H1 (cell line): ENCODE measurements at regions not wholly inside any gene's neighbourhood (a gene's known extent, or its start where the extent isn't known, plus 50 kb on each side); places are given as distances from the start of the nearest gene placed in this dataset.

Experiments used
- CTCF ChIA-PET: fragments of 300-600 bp; sonication (Branson Sonifier 250); formaldehyde crosslinking; loops from one replicate; lab custom pipeline; 2021; ENCODE audit not compliant: partially characterized antibody; lab: Charles Lee
- POLR2A ChIA-PET: fragments of 300-600 bp; sonication (Branson Sonifier 250); formaldehyde crosslinking; loops from one replicate; lab custom pipeline; 2021; ENCODE audit warnings: inconsistent platforms; ENCODE audit not compliant: partially characterized antibody; lab: Charles Lee
- DNase-seq, 2 experiments: peaks; one replicate each; pipeline versions ENCODE4 v3.0.0 to v3.0.0-alpha.2; 2010 to 2022; ENCODE audit warnings: low spot score in 2 of 2, low read depth in 1 of 2, mixed read lengths in 1 of 2
- FAIRE-seq: peaks from 2 replicates; lab custom pipeline; 2011; peaks lifted over from hg19 to GRCh38; lab: Jason Lieb, UNC
- H2AFZ ChIP-seq: 2 replicates; pipeline ENCODE4 v1.8.1; 2012; ENCODE audit warnings: low read length, inconsistent platforms
- H2AK5ac ChIP-seq: 2 replicates; pipeline ENCODE4 v1.6.1; 2013; ENCODE audit warnings: low read depth, low read length
- H2BK120ac ChIP-seq: replicated peaks from 2 replicates; pipeline ENCODE3; 2013; ENCODE audit warnings: low read depth, low read length, inconsistent platforms
- H2BK12ac ChIP-seq: 2 replicates; pipeline ENCODE4 v1.6.1; 2013; ENCODE audit warnings: low read depth, low read length
- H2BK15ac ChIP-seq: 2 replicates; pipeline ENCODE4 v1.6.1; 2013; ENCODE audit warnings: low read length
- H2BK20ac ChIP-seq: 2 replicates; pipeline ENCODE4 v1.6.1; 2013; ENCODE audit warnings: low read length
- H2BK5ac ChIP-seq: 2 replicates; pipeline ENCODE4 v1.6.1; 2013; ENCODE audit warnings: low read depth, low read length
- H3K14ac ChIP-seq: 2 replicates; pipeline ENCODE4 v1.6.1; 2013; ENCODE audit warnings: inconsistent platforms; ENCODE audit not compliant: insufficient read length
- H3K18ac ChIP-seq: 2 replicates; pipeline ENCODE4 v1.6.1; 2013; ENCODE audit warnings: low read length; ENCODE audit errors: extremely low read depth
- H3K23ac ChIP-seq: 2 replicates; pipeline ENCODE4 v1.6.1; 2013; ENCODE audit warnings: inconsistent platforms; ENCODE audit not compliant: insufficient read length
- H3K23me2 ChIP-seq: 2 replicates; pipeline ENCODE4 v1.6.1; 2013; ENCODE audit warnings: low read depth, low read length
- H3K27ac ChIP-seq: 2 replicates; pipeline ENCODE4 v1.6.1; 2011; ENCODE audit warnings: low read depth, low read length, inconsistent platforms
- H3K27me3 ChIP-seq, 4 experiments: replicated peaks in 1 of 4; 1 replicate in 1 of 4; 2 replicates in 3 of 4; pipeline versions ENCODE4 v1.6.1 to v1.8.1; 2011 to 2013; ENCODE audit warnings: low read length in 3 of 4, mild to moderate bottlenecking in 3 of 4, inconsistent platforms in 2 of 4, mixed read lengths in 2 of 4, moderate library complexity in 1 of 4; ENCODE audit not compliant: control insufficient read depth in 3 of 4, insufficient read depth in 3 of 4; ENCODE audit errors: extremely low read depth in 1 of 4
- H3K36me3 ChIP-seq, 4 experiments: 2 replicates each; pipeline versions ENCODE4 v1.6.1 to v1.8.1; 2011 to 2013; ENCODE audit warnings: mild to moderate bottlenecking in 4 of 4, low read length in 3 of 4, moderate library complexity in 2 of 4, control low read depth in 1 of 4, inconsistent platforms in 1 of 4; ENCODE audit not compliant: insufficient read depth in 4 of 4, control insufficient read depth in 2 of 4
- H3K4ac ChIP-seq: replicated peaks from 2 replicates; pipeline ENCODE3; 2013; ENCODE audit warnings: low read length, low read depth, mixed read lengths, inconsistent platforms; ENCODE audit not compliant: insufficient read length
- H3K4me1 ChIP-seq, 4 experiments: replicated peaks in 1 of 4; 1 replicate in 1 of 4; 2 replicates in 3 of 4; pipeline versions ENCODE4 v1.6.1 to v1.8.1; 2011 to 2013; ENCODE audit warnings: low read length in 3 of 4, inconsistent platforms in 2 of 4, mixed read lengths in 1 of 4; ENCODE audit not compliant: insufficient read depth in 4 of 4, control insufficient read depth in 3 of 4
- H3K4me2 ChIP-seq, 2 experiments: 2 replicates each; pipeline versions ENCODE4 v1.6.1 to v1.8.1; 2011 to 2013; ENCODE audit warnings: low read depth in 2 of 2, low read length in 2 of 2, control low read depth in 1 of 2, inconsistent platforms in 1 of 2, mild to moderate bottlenecking in 1 of 2; ENCODE audit not compliant: insufficient read depth in 1 of 2
- H3K4me3 ChIP-seq, 4 experiments: fragments of 200-600, 300-600 bp in 1 of 4; sonication (generic), shearing (Covaris generic), sonication (Bioruptor Twin) in 1 of 4; 2 replicates each; pipeline versions ENCODE4 v1.5.1 to v1.8.1; 2011 to 2016; ENCODE audit warnings: low read length in 4 of 4, low read depth in 3 of 4, control low read depth in 2 of 4, inconsistent platforms in 2 of 4, mild to moderate bottlenecking in 2 of 4, mixed read lengths in 1 of 4, moderate library complexity in 1 of 4; ENCODE audit not compliant: insufficient read depth in 2 of 4; ENCODE audit errors: extremely low read depth in 1 of 4
- H3K56ac ChIP-seq: replicated peaks from 2 replicates; pipeline ENCODE3; 2013; ENCODE audit warnings: low read depth, mild to moderate bottlenecking, mixed read lengths, low read length, inconsistent platforms; ENCODE audit not compliant: insufficient read length
- H3K79me1 ChIP-seq: 2 replicates; pipeline ENCODE4 v1.6.1; 2013; ENCODE audit warnings: low read depth, low read length, control low read depth
- H3K79me2 ChIP-seq, 2 experiments: 2 replicates each; pipeline versions ENCODE4 v1.6.1 to v1.8.1; 2012 to 2013; ENCODE audit warnings: low read length in 2 of 2, mild to moderate bottlenecking in 2 of 2, inconsistent platforms in 1 of 2; ENCODE audit not compliant: insufficient read depth in 2 of 2, control insufficient read depth in 1 of 2
- H3K9ac ChIP-seq, 4 experiments: replicated peaks in 1 of 4; 1 replicate in 1 of 4; 2 replicates in 3 of 4; pipeline versions ENCODE4 v1.6.1 to v1.8.1; 2011 to 2013; ENCODE audit warnings: low read depth in 3 of 4, low read length in 3 of 4, control low read depth in 2 of 4, mild to moderate bottlenecking in 2 of 4, moderate library complexity in 2 of 4, inconsistent platforms in 1 of 4; ENCODE audit errors: extremely low read depth in 1 of 4
- H3K9me3 ChIP-seq, 2 experiments: 2 replicates each; pipeline versions ENCODE4 v1.6.1 to v1.8.1; 2012 to 2013; ENCODE audit warnings: mild to moderate bottlenecking in 2 of 2, moderate library complexity in 2 of 2, control low read depth in 1 of 2, inconsistent platforms in 1 of 2, low read depth in 1 of 2, low read length in 1 of 2, mixed read lengths in 1 of 2; ENCODE audit not compliant: insufficient read depth in 2 of 2
- H4K20me1 ChIP-seq, 2 experiments: replicated peaks in 1 of 2; 2 replicates each; pipeline versions ENCODE3 to v1.8.1; 2011 to 2013; ENCODE audit warnings: inconsistent platforms in 2 of 2, low read length in 2 of 2, mild to moderate bottlenecking in 1 of 2; ENCODE audit not compliant: insufficient read depth in 2 of 2, control insufficient read depth in 1 of 2
- H4K5ac ChIP-seq: 2 replicates; pipeline ENCODE4 v1.6.1; 2013; ENCODE audit warnings: low read length, low read depth, mixed read lengths, inconsistent platforms; ENCODE audit not compliant: insufficient read length
- H4K8ac ChIP-seq: 2 replicates; pipeline ENCODE4 v1.8.0; 2013; ENCODE audit warnings: mild to moderate bottlenecking, moderate library complexity, low read length, inconsistent platforms; ENCODE audit not compliant: insufficient read depth; ENCODE audit errors: extremely low read depth
- H4K91ac ChIP-seq: replicated peaks from 2 replicates; pipeline ENCODE3; 2013; ENCODE audit warnings: low read length, mixed read lengths, inconsistent platforms; ENCODE audit not compliant: insufficient read length
- ASH2L ChIP-seq: fragments of 200-600, 300-600 bp; sonication (generic); IDR thresholded peaks from one replicate; pipeline ENCODE4 v1.7.1; 2017; ENCODE audit warnings: low read length
- CBX8 ChIP-seq: fragments of 300-800, 300-1000 bp; sonication (generic); IDR thresholded peaks from 2 replicates; pipeline ENCODE4 v1.7.1; 2016; ENCODE audit warnings: low read depth, low read length, borderline replicate concordance
- CHD1 ChIP-seq: IDR thresholded peaks from 2 replicates; pipeline ENCODE4 v1.6.1; 2012; ENCODE audit warnings: low read depth, low read length, improper control_type of control experiment
- FOSL1 ChIP-seq: IDR thresholded peaks from 2 replicates; pipeline ENCODE4 v1.6.1; 2011; ENCODE audit warnings: mild to moderate bottlenecking, low read depth, low read length, moderate library complexity; ENCODE audit not compliant: insufficient read depth
- KDM5A ChIP-seq: fragments of 200-600 bp; IDR thresholded peaks from 2 replicates; pipeline ENCODE4 v1.7.1; 2012; ENCODE audit warnings: mild to moderate bottlenecking, low read length, inconsistent platforms, mixed read lengths
- POLR2A ChIP-seq, 2 experiments: IDR thresholded peaks; 1 replicate in 1 of 2; 2 replicates in 1 of 2; pipeline ENCODE4 v1.6.1; 2011; ENCODE audit warnings: low read depth in 2 of 2, low read length in 2 of 2, mild to moderate bottlenecking in 2 of 2; ENCODE audit errors: control extremely low read depth in 1 of 2
- RFX5 ChIP-seq: IDR thresholded peaks from 2 replicates; pipeline ENCODE4 v1.6.1; 2011; ENCODE audit warnings: low read depth, low read length, improper control_type of control experiment, borderline replicate concordance
- RXRA ChIP-seq: IDR thresholded peaks from 2 replicates; pipeline ENCODE4 v1.6.1; 2011; ENCODE audit warnings: low read depth, mild to moderate bottlenecking, low read length, moderate library complexity; ENCODE audit not compliant: insufficient read depth
- SAP30 ChIP-seq: fragments of 300-600 bp; sonication (generic); IDR thresholded peaks from 2 replicates; pipeline ENCODE4 v1.7.1; 2012; ENCODE audit warnings: low read length, moderate library complexity, mild to moderate bottlenecking, inconsistent platforms; ENCODE audit not compliant: insufficient read depth, insufficient replicate concordance
- SIN3A ChIP-seq, 2 experiments: IDR thresholded peaks in 1 of 2; conservative IDR thresholded peaks in 1 of 2; 2 replicates each; pipeline ENCODE4 v1.6.1; 2011 to 2012; ENCODE audit warnings: low read length in 2 of 2, improper control_type of control experiment in 1 of 2, low read depth in 1 of 2, mild to moderate bottlenecking in 1 of 2
- SP4 ChIP-seq: IDR thresholded peaks from 2 replicates; pipeline ENCODE4 v1.6.1; 2012; ENCODE audit warnings: low read length, inconsistent platforms
- TAF1 ChIP-seq: IDR thresholded peaks from 2 replicates; pipeline ENCODE4 v1.6.1; 2011; ENCODE audit warnings: mild to moderate bottlenecking, low read depth, low read length
- TAF7 ChIP-seq: optimal IDR thresholded peaks from 2 replicates; pipeline ENCODE3; 2011; ENCODE audit warnings: low read depth, mild to moderate bottlenecking, inconsistent platforms, low read length, moderate library complexity, borderline replicate concordance
- WGBS, 2 experiments: shearing (Covaris generic) in 1 of 2; methylation state at CpG; one replicate each; pipeline versions ENCODE4 v1.1.6 to v1.1.7; 2013 to 2015; ENCODE audit warnings: low lambda C conversion rate in 2 of 2, mixed read lengths in 2 of 2, inconsistent platforms in 1 of 2, low coverage in 1 of 2, missing lambda C conversion rate in 1 of 2; ENCODE audit not compliant: insufficient replicate concordance in 2 of 2, insufficient coverage in 1 of 2, insufficient read length in 1 of 2; ENCODE audit errors: extremely low coverage in 1 of 2, missing lambda C conversion rate in 1 of 2; 5-methylcytosine and 5-hydroxymethylcytosine counted together

- no peaks in the 10 kb centered on the region for H4K20me1 ChIP-seq
- no peak for DNase-seq
- H3K9ac ChIP-seq, result no peak overlapping the region
- no peak overlapping the region for H3K18ac ChIP-seq
- no peak overlapping the region for H2BK20ac ChIP-seq
- no peaks in the 10 kb centered on the region for H3K79me2 ChIP-seq
- H3K9me3 ChIP-seq, result peaks cover 24% of the 10 kb centered on the region in 2 experiments
- H3K36me3 ChIP-seq, result no peaks in the 10 kb centered on the region
- no peaks in the 10 kb centered on the region for H3K4me1 ChIP-seq
- no peak overlapping the region for H2BK15ac ChIP-seq
- no peak overlapping the region for H4K8ac ChIP-seq
- POLR2A ChIA-PET, result no interaction called here
- H2AFZ ChIP-seq, result no peak overlapping the region
- no peaks in the 10 kb centered on the region for H3K27me3 ChIP-seq
- no peak overlapping the region for H3K4me3 ChIP-seq
- H3K79me1 ChIP-seq, result no peaks in the 10 kb centered on the region
- FAIRE-seq, result no peak
- no peak overlapping the region for H3K14ac ChIP-seq
- H3K23ac ChIP-seq, result no peak overlapping the region
- no peak overlapping the region for H2BK120ac ChIP-seq
- no peak for TF ChIP-seq SAP30
- no peak for TF ChIP-seq KDM5A
- TF ChIP-seq POLR2A (IDR thresholded peaks at IDR 0.05; ENCODE audit: control extremely low read depth in 1 of 2, low read depth in 2 of 2, low read length in 2 of 2), result no peak
- no peak for TF ChIP-seq CBX8
- TF ChIP-seq ASH2L, result no peak
- no peak for TF ChIP-seq SIN3A (conservative IDR thresholded peaks at IDR 0.05 in 1 of 2, IDR thresholded peaks at IDR 0.05 in 1 of 2; ENCODE audit: low read depth in 1 of 2, low read length in 2 of 2)
- no peak for TF ChIP-seq SP4
- no peak for TF ChIP-seq TAF1
- no peak for TF ChIP-seq RXRA
- no peak for TF ChIP-seq RFX5
- TF ChIP-seq TAF7, result no peak
- TF ChIP-seq FOSL1, result no peak
- TF ChIP-seq CHD1, result no peak
- no peak overlapping the region for H2BK12ac ChIP-seq
- no peak overlapping the region for H2AK5ac ChIP-seq
- H4K5ac ChIP-seq, result no peak overlapping the region
- H3K4me2 ChIP-seq, result no peak overlapping the region
- H3K4ac ChIP-seq, result no peak overlapping the region
- H4K91ac ChIP-seq, result no peak overlapping the region
- H2BK5ac ChIP-seq, result no peak overlapping the region
- CTCF ChIA-PET, result no interaction called here
- WGBS, 2 experiments, result 88% methylated on average over 3 of the region's 3 CpGs; no CpG with 5 or more reads in 1 of the 2 experiments
- H3K23me2 ChIP-seq, result no peaks in the 10 kb centered on the region
- no peak overlapping the region for H3K27ac ChIP-seq
- no peak overlapping the region for H3K56ac ChIP-seq
Measured at GRCh38 chr2:107558295-107558694, 268.4 kb upstream of the RGPD4 start.
